ELR (cell line): ENCODE measurements at regions not wholly inside any gene's neighbourhood (a gene's known extent, or its start where the extent isn't known, plus 50 kb on each side); places are given as distances from the start of the nearest gene placed in this dataset.
A peak's percentile ranks its signal among the peaks of the same experiment; 100 is the strongest.

Experiments
- DNase-seq: peaks from one replicate; pipeline ENCODE4 v3.0.0-alpha.2; 2015; ENCODE audit warnings: low read depth

GRCh38 chr17:34874478-34874877 is 86.8 kb downstream of the CCT6B start:
- DNase-seq: no peak

- DNase-seq: no peak
Measured at GRCh38 chr17:34872640-34873039, 88.6 kb downstream of the CCT6B start.

GRCh38 chr17:34869641-34870040 is 91.6 kb downstream of the CCT6B start:
- no peak for DNase-seq

- DNase-seq: no peak
Measured at GRCh38 chr17:34865716-34866115, 95.5 kb downstream of the CCT6B start.

- no peak for DNase-seq
Measured at GRCh38 chr17:34862384-34862783, 98.9 kb downstream of the CCT6B start.

GRCh38 chr17:34861864-34862263 is 99.4 kb downstream of the CCT6B start:
- no peak for DNase-seq

- DNase-seq: no peak
Measured at GRCh38 chr17:34859652-34860051, 101.6 kb downstream of the CCT6B start.

GRCh38 chr17:34858591-34859565 is 102.4 kb downstream of the CCT6B start:
- DNase-seq: peak; percentile 9

- DNase-seq: no peak
Measured at GRCh38 chr17:34853924-34854323, 107.3 kb downstream of the CCT6B start.

GRCh38 chr17:34852614-34853013 is 108.6 kb downstream of the CCT6B start:
- peak; percentile 10 for DNase-seq

- DNase-seq: no peak
Measured at GRCh38 chr17:34851961-34852540, 109.2 kb downstream of the CCT6B start.

- DNase-seq: no peak
Measured at GRCh38 chr17:34850964-34851363, 110.3 kb downstream of the CCT6B start.

- no peak for DNase-seq
Measured at GRCh38 chr17:34850023-34850422, 111.2 kb downstream of the CCT6B start.

GRCh38 chr17:34847938-34848337 is 113.3 kb downstream of the CCT6B start:
- no peak for DNase-seq

- DNase-seq: no peak
Measured at GRCh38 chr17:34845296-34845695, 116.0 kb downstream of the CCT6B start.

GRCh38 chr17:34843682-34844081 is 117.6 kb downstream of the CCT6B start:
- DNase-seq: no peak

GRCh38 chr17:34842235-34842634 is 119.0 kb downstream of the CCT6B start:
- DNase-seq: no peak

GRCh38 chr17:34841467-34841866 is 119.8 kb downstream of the CCT6B start:
- DNase-seq: no peak

- DNase-seq: no peak
Measured at GRCh38 chr17:34840750-34841149, 120.5 kb downstream of the CCT6B start.

GRCh38 chr17:34837876-34838478 is 123.3 kb downstream of the CCT6B start:
- DNase-seq: no peak

- no peak for DNase-seq
Measured at GRCh38 chr17:34832376-34832775, 128.9 kb downstream of the CCT6B start.

GRCh38 chr17:34827008-34827407 is 134.3 kb downstream of the CCT6B start:
- DNase-seq: no peak

- DNase-seq: peak; percentile 72
Measured at GRCh38 chr17:34826332-34826731, 134.9 kb downstream of the CCT6B start.
